ENCODE measurements at regions not wholly inside any gene's neighbourhood (a gene's known extent, or its start where the extent isn't known, plus 50 kb on each side); places are given as distances from the start of the nearest gene placed in this dataset.
"Not testable (repeated sequence)": the region's sequence is repeated elsewhere in the genome, so short reads cannot be mapped to it uniquely, and the experiment has no call there.

DNA sequence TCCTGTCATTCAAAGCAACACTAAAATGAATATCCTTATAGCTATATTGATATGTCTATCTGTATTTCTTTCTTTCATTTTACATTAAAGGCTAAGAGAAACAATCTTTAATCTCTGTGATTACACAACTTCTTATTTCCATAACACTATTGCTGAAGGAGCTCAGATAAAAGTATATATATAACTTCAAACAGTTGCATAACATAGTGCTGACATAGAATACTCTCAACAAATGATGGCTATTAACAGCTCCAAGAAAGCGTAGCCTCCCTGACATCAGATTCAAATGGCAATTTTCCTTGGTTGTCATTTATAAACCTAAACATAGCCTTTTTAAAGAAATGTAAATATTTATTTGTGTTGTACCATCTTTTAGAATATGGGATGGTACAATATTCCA is 116.6 kb upstream of the PTPRG start:
- DNase-seq = no peak

- no peak for DNase-seq
These were observed 115.4 kb upstream of the PTPRG start for GRCh38 chr3:61445924-61446323.

DNA sequence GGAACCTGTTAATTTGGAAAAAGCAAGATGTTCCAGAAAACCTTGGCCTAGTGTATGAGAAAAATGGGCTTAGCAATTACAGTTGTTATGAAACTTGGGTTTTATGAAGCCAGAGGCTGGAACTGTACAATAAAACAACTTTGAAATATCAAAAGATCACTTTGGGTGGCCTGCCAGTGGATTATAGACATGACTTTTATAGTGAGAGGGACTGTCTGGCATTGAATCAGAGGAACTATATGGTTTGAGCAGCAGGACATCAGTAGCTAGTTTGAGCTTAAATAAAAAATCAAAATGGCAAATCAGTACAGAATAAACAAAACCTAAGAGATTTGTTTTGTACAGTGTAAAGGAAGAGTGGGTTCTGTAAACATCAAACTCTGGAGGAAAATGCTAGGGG is 115.0 kb upstream of the PTPRG start:
- DNase-seq = no peak

DNA sequence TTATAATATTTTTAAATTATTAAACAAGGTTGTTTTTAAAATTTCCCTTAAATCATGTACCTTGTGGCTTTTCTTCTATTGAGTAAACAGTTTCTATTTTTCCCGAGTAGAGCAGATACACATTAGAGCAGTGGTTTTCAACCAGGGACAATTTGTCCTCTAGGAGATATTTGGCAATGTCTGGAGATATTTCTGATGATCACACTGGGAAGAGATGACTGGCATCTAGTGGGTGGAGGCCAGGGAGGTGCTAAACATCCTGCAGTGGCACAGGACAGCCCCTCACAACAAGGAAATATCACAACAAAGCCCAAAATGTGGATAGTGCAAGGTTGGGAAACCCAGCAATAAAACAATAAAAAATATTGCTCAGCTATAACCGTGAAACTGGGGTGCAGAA is 113.0 kb upstream of the PTPRG start:
- DNase-seq = no peak

GRCh38 chr3:61449327-61450040 is 111.9 kb upstream of the PTPRG start:
- DNase-seq = no peak

DNA sequence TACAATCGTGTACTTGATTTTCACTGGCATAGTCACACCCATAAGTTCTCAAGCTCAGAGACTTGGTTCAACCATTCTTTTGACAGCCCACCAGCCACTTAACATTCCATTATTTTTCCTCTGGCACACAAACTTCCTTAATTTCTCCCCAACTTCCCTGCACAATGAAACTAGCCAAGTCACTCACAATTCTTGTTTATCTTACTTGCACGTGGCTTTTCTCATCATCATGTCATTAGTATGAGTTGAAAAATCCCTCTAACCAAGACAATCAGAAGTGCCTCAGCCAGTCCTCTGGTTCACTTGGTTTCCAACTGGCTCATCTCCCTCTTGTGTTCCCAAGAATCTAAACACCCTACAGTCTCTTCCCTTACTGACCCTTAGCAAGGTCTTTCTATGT is 110.5 kb upstream of the PTPRG start:
- no peak for DNase-seq

DNA sequence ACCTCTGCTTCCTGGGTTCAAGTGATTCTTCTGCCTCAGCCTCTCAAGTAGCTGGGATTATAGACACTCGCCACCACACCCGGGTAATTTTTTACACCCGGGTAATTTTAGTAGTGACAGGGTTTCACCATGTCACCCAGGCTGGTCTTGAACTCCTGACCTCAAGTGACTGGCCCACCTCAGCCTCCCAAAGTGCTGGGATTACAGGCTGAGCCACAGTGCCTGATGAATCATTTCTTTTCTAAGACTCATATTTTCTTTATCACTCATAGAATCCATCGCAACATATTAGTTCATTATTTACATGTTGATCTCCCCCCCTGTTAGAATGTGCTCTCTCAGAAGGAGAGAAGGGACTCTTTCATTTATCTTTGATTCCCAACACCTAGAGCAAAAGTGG is 109.5 kb upstream of the PTPRG start:
- DNase-seq = no peak

GRCh38 chr3:61452535-61453090 is 108.8 kb upstream of the PTPRG start:
- DNase-seq = no peak

GRCh38 chr3:61454006-61454585 is 107.3 kb upstream of the PTPRG start:
- DNase-seq = no peak

DNA sequence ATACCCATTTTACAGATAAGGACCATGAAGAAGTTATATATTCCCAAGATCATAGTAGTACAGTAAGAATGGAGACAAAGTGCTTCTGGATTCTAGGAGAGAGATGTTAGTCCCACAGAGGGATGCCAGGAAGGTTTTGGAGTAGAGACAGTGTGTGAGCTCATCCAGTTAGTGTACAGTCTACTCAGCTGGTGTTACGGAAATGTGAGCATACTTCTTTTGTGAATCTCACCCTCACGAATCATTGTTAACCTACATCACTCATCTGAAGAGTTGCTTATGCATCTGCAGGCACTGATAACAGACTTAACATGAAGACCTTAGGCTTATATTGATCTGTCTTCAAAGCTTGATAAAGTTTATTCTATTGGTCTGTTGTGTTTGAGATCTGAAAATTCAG is 106.6 kb upstream of the PTPRG start:
- DNase-seq = no peak

GRCh38 chr3:61460636-61461035 is 100.7 kb upstream of the PTPRG start:
- DNase-seq = no peak

GRCh38 chr3:61463191-61463590 is 98.2 kb upstream of the PTPRG start:
- DNase-seq = no peak

GRCh38 chr3:61464518-61465140 is 96.7 kb upstream of the PTPRG start:
- DNase-seq = no peak

GRCh38 chr3:61466357-61466756 is 95.0 kb upstream of the PTPRG start:
- DNase-seq = no peak

DNA sequence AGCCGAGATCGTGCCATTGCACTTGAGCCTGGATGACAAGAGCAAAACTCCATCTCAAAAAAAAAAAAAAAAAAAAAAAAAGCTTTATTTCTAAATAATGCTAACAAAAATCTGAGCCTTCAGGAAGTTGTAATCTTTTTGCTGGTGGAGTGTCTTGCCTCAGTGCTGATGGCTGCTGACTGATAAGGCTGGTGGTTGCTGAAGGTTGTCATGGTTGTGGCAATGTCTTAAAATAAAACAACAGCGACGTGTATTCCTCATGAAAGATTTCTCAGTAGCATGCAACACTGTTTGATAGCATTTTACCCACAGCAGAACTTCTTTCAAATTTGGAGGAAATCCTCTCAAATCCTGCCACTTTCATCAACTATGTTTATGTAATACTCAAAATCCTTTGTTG is 77.4 kb upstream of the PTPRG start:
- DNase-seq = no peak

DNA sequence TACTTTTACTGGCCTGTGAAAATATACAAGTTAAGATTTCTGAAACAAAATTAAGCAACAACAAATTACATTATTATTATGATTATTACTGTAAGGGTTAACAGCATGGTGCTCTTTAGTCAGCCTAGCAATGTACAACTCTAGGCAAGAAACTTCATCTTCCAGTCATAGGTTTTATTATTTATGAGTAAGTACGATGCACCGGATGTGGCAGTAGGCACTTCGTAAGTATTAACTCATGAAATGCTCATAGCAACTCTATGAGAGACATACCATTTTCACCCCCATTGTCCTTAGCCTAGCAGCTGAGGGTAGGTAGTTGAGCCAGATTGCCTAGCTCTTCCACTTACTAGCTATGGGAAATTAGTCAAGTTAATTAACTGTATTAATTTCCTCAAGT is 68.0 kb upstream of the PTPRG start:
- no peak for DNase-seq

DNA sequence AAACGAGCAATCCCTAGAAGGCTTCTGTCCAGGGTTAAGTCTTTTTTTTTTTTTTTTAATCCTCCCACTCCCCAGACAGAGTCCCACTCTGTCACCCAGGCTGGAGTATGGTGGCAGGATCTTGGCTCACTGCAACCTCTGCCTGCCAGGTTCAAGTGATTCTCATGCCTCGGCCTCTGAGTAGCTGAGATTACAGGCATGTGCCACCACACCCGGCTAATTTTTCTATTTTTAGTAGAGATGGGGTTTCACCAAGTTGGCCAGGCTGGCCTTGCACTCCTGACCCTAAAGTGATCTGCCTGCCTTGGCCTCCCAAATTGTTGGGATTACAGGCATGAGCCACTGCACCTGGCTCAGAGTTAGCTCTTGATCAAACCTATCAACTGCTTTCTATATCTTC is 67.1 kb upstream of the PTPRG start:
- DNase-seq = not testable (repeated sequence)

DNA sequence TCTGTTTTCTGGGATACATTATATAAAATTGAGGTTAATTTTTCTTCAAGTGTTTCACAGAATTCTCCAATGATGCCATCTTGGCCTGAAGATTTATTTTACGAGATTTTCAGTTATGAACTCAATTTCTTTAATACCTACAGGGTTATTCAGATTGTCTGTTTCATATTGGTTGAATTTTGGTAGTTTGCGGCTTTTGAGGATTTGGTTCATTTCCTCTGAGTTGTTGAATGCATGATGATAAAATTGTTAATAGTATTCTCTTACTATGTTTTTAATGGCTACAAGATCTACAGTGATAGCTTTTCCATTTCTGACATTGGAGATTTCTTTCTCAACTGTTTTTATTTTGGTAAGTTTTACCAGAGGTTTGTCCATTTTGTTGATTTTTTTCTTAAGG is 63.9 kb upstream of the PTPRG start:
- no peak for DNase-seq

- DNase-seq = no peak
These were observed 56.2 kb upstream of the PTPRG start for GRCh38 chr3:61505197-61505596.

DNA sequence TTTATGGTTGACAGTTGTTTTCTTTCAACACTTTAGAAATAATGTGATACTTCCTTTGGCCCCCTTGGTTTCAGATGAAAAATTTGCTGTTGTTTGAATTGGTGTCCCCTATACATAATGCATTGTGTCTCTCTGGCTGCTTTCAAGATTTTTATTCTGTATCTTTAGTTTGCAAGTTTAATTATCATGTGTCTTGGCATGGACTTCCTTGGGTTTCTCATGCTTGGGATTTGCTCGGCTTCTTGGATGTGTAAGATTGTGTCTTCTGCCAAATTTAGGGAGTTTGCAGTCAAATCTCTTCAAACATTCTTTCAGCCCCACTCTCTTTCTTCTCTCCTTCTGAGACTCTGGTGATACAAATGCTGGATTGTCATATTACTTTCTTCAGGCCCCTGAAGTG is 53.4 kb upstream of the PTPRG start:
- no peak for DNase-seq
